CD4-positive, alpha-beta T cell treated with Interleukin-17A for 4 hours (primary cell): ENCODE measurements at regions not wholly inside any gene's neighbourhood (a gene's known extent, or its start where the extent isn't known, plus 50 kb on each side); places are given as distances from the start of the nearest gene placed in this dataset.

ENCODE experiments used
- DNase-seq: peaks from one replicate; pipeline ENCODE4 v3.0.0-alpha.2; 2020; ENCODE audit warnings: mixed read lengths

GRCh38 chr2:150889141-150889540, 372.5 kb downstream of the RBM43 start:
- DNase-seq = no peak

DNA sequence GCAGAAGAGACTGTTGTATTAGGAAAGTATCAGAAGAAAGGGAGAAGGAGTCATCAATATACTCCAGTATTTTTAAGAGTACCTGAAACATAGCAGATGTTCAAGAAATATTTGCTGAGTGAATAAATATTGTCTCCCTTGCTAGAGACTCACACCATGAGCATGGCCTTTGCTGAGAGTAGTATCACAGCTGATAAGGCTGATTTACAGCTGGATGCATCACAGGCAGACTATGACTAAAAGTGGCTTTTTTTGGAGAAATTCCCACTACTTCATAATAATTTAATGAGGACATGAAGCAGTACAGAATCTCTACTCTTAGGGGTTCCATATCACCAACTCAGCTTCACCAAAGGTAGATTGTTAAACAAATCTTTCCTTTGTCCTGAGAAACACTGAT, 373.3 kb downstream of the RBM43 start:
- no peak for DNase-seq

GRCh38 chr2:150887926-150888325, 373.7 kb downstream of the RBM43 start:
- no peak for DNase-seq

- no peak for DNase-seq
These were observed 375.8 kb downstream of the RBM43 start for GRCh38 chr2:150885774-150886386.

- DNase-seq = no peak
These were observed 376.4 kb downstream of the RBM43 start for GRCh38 chr2:150885236-150885635.

- DNase-seq = no peak
These were observed 378.1 kb downstream of the RBM43 start for GRCh38 chr2:150883613-150883895.

- DNase-seq = no peak
These were observed 378.7 kb downstream of the RBM43 start for GRCh38 chr2:150882751-150883612.

GRCh38 chr2:150880986-150881385, 380.7 kb downstream of the RBM43 start:
- no peak for DNase-seq

DNA sequence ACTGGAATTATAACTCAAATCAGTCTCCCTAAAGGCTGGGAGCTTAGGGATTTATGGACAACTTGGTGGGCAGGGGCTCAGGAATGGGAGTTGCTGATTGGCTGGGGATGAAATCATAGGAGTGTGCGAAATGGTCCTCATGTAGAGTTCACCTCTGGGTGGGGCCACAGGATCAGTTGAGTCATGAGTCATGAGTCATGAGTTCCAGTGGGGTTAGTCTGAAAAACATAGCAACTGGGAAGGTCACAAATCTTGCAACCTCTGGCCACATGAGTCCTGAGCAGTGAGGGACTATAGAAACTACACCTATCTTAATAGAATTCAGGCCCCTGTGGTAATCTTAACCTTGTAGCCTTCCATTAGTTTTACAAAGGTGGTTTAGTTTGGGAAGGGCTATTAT, 383.3 kb downstream of the RBM43 start:
- no peak for DNase-seq

DNA sequence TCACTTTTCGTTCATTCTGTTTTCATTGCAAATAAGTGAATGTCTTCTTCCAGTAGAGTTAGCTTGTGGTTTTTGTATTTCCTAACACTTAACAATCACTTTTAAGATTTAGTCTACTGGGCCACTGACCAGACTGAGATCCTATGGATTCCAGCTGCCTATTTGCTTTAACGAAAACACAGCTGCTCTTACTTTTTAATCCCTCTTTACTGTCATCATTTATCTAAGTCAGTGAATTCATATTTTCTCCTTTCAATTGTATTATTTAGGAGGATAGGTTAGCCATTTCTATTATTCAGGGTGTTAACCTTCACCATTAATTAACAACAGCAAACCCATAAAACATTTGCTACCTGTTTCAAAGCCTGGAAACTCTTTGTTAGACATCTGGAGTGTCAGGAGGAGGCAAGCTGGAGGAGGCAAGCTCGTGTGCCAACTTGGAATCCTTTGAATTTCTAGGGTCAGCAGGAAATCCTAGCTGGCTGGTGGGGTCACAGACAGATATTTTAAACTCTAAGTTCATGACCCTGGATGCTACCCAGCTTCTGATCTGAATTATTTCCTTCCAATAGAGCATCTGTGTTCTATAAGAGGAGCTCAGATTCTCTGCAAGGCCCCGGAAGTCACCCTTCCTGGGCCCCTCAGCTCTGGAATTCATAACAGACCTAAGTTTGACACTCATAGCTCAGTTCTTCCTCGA, 385.3 kb downstream of the RBM43 start:
- DNase-seq = no peak

DNA sequence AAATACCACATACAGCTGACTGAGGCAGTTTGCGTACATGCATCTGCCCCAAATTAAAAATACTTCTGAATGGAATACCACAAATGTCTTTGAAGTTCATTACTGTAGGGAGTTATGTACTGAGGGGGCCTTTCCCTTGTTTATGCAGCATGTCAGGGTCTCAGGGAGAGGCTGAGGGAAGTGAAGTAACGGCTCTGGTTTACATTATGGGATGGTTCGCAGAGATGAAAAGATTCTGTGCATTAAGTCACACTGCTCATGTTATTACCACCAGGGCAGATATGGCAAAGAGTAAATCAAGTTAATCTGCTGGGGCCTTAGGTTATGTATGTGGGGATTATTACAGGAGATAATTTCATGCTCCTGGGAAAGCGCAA, 385.9 kb upstream of the RND3 start:
- no peak for DNase-seq

GRCh38 chr2:150872756-150873395, 385.4 kb upstream of the RND3 start:
- DNase-seq = no peak

DNA sequence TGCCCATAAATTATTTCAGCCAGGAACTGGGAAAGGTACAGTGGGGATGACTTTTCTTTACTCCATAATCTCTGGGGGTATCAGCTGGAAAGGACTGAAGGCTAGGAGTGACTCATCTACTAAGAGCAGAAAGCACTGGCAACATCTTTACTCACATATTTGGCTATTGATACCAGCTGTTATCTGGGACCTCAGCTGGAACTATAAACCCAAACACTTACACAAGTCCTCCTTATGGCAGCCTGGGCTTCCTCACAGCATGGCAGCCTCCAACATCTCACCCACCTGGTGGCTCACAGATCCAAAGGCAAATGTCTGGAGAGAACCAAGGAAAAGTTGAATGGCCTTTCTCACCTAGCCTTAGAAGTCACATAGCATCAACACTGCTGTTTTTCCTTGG, 379.0 kb upstream of the RND3 start:
- DNase-seq = no peak

- DNase-seq = no peak
These were observed 376.2 kb upstream of the RND3 start for GRCh38 chr2:150863691-150864090.

GRCh38 chr2:150860301-150860700, 372.8 kb upstream of the RND3 start:
- DNase-seq = no peak

- DNase-seq = no peak
These were observed 372.4 kb upstream of the RND3 start for GRCh38 chr2:150859877-150860276.

DNA sequence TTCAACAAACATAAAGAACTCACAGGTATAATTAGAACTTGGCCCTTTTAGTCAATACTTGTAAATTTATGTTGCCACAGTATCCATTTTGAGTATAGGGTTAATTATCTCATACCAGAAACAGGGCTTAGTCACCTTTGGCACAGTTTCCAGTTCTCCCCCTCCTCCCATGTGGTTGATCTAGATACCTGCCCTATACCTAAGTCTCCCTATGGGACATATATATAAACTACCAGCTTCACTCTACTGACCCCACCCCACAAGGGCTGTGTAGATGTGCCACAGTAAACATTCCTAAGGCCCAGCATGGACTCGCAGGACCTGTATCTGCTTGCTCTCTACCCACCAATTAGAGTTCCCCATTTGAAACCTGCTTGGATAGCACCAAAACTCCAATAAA, 371.7 kb upstream of the RND3 start:
- no peak for DNase-seq

- DNase-seq = no peak
These were observed 370.9 kb upstream of the RND3 start for GRCh38 chr2:150858382-150858781.

- no peak for DNase-seq
These were observed 369.3 kb upstream of the RND3 start for GRCh38 chr2:150856596-150857281.

DNA sequence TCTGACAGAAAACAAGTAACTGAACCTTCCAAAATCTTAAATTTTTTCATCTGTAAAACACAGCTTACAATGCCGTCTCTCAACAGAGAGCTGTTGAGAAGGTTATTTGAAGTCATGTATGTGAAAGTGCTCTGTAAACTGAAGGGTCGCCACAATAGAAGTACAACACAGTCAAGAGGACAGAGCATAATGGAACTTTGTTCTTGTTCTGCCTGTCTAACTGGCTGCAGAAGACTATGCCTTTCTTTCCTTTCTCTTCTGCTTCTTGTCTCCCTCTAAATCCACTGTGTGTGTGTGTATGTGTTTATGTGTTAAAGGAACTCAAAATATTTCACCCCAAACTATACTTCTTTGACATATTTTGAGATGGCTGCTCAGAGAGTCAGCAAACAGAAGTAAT, 365.8 kb upstream of the RND3 start:
- DNase-seq = no peak

DNA sequence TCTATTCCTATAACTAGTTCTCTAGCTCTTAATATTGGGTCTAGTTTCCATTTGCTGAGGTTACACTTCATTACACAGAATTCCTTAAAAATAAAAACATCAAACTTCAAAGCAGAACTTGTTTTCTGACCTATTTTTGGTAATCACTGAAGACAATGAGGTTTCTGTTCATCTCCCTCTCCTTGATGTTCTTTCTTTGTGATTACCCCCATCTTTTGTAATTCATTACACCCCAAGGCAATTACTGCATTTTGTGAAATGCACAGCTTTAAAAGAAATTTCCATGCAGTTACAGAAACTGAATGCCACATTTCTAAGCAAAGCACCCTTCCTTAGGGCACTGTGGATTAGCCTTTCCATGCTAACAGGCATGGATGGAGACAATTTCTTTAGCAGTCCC, 363.2 kb upstream of the RND3 start:
- no peak for DNase-seq

DNA sequence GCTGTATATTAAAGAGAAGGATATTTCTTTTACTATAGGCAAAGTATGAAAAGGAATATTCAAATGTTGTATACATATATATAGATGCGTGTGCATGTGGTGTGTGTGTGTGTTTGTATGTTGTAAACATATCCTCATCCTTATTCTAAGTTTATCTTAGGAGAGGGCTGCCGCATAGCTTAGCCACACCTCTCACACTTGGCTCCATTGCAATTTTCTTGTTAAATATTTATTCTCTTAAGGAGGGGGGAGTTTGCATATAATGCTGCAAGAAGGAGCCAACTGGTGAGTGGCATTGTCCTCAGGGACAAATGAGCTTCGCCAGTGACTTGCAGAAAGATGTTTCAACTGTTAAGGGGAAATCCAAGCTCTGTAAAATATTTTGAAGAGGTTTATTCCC, 360.1 kb upstream of the RND3 start:
- DNase-seq = no peak

GRCh38 chr2:150846691-150847090, 359.2 kb upstream of the RND3 start:
- no peak for DNase-seq
